ENCODE measurements at regions not wholly inside any gene's neighbourhood (a gene's known extent, or its start where the extent isn't known, plus 50 kb on each side); places are given as distances from the start of the nearest gene placed in this dataset.

GRCh38 chr1:10958614-10959013 lies 53.8 kb upstream of the TARDBP start:
- TF ChIP-seq CTCF (IDR thresholded peaks at IDR 0.05; ENCODE audit: insufficient read depth, low read depth, low read length) (no peak), EZH2 (IDR thresholded peaks at IDR 0.05; ENCODE audit: insufficient read depth, low read length) (no peak)
